Suprapubic skin (tissue), 4 donors: ENCODE measurements at regions not wholly inside any gene's neighbourhood (a gene's known extent, or its start where the extent isn't known, plus 50 kb on each side); places are given as distances from the start of the nearest gene placed in this dataset.

Source experiments
- DNase-seq, 2 donors: peaks; one replicate each; pipeline ENCODE4 v3.0.0-alpha.2; 2019; ENCODE audit warnings: low spot score in 2 of 2
- H3K27ac ChIP-seq: fragments of 200-600 bp; sonication (generic); one replicate; pipeline ENCODE4 v1.5.1; 2019
- H3K27me3 ChIP-seq: fragments of 200-600 bp; sonication (generic); one replicate; pipeline ENCODE4 v1.5.1; 2019
- H3K36me3 ChIP-seq: fragments of 200-600 bp; sonication (generic); one replicate; pipeline ENCODE4 v1.5.1; 2019
- H3K4me1 ChIP-seq: fragments of 200-600 bp; sonication (generic); one replicate; pipeline ENCODE4 v1.5.1; 2019
- H3K4me3 ChIP-seq: fragments of 200-600 bp; sonication (generic); one replicate; pipeline ENCODE4 v1.5.1; 2019; ENCODE audit warnings: mild to moderate bottlenecking
- H3K9me3 ChIP-seq: fragments of 200-600 bp; sonication (generic); one replicate; pipeline ENCODE4 v1.5.1; 2019
- EP300 ChIP-seq: sonication (generic); formaldehyde crosslinking; IDR thresholded peaks from one replicate; pipeline ENCODE4 v1.6.1; 2017; ENCODE audit warnings: antibody characterized with exemption
- POLR2A ChIP-seq, 2 donors: fragments of 450-650 bp; IDR thresholded peaks; one replicate each; pipeline ENCODE4 v1.6.1; 2017; ENCODE audit warnings: antibody characterized with exemption in 2 of 2, mild to moderate bottlenecking in 2 of 2, moderate library complexity in 2 of 2
- POLR2AphosphoS5 ChIP-seq, 3 donors: sonication (generic); formaldehyde crosslinking; IDR thresholded peaks; one replicate each; pipeline ENCODE4 v1.6.1; 2017; ENCODE audit warnings: antibody characterized with exemption in 3 of 3
- WGBS: methylation state at CpG from one replicate; pipeline ENCODE4 v1.1.5; 2018; 5-methylcytosine and 5-hydroxymethylcytosine counted together
- TF ChIP-seq, protein P1 (sequence below), 2 donors: fragments of 200-600 bp in 1 of 2; fragments of 450-650 bp in 1 of 2; sonication (generic) in 1 of 2; IDR thresholded peaks; one replicate each; pipeline ENCODE4 v1.5.1; 2016 to 2019; ENCODE audit warnings: antibody characterized with exemption in 2 of 2, mild to moderate bottlenecking in 1 of 2, moderate library complexity in 1 of 2

DNA sequence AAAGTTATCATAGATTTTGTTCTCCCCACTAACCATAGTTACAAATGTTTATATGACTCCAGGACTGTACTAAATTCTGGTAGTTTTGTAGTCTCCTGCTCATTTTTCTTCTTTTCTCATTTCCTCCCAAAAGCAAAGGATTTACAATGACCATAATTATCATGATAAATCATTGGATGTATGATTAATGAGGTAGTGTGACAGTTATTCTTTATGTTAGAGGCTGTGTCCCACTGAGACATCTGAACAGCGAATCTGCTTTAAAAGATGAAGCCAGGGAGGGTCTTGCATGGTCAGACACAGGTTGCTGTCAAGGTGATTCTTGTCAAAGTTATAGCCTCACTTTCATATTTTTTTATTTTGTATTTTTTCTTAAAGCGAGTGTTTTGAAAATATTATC is 285.2 kb upstream of the STXBP5 start:
- no peak overlapping the region for H3K27ac ChIP-seq
- no peak overlapping the region for H3K4me3 ChIP-seq
- H3K9me3 ChIP-seq: no peaks in the 10 kb centered on the region
- no peaks in the 10 kb centered on the region for H3K27me3 ChIP-seq
- WGBS: 99% methylated on average over 2 of the region's 2 CpGs
- H3K4me1 ChIP-seq: peaks cover 18% of the 10 kb centered on the region
- no peaks in the 10 kb centered on the region for H3K36me3 ChIP-seq
- no peak for DNase-seq
- TF ChIP-seq EP300: no peak
- no peak for TF ChIP-seq POLR2AphosphoS5 (IDR thresholded peaks at IDR 0.05)
- TF ChIP-seq, protein P1, sequence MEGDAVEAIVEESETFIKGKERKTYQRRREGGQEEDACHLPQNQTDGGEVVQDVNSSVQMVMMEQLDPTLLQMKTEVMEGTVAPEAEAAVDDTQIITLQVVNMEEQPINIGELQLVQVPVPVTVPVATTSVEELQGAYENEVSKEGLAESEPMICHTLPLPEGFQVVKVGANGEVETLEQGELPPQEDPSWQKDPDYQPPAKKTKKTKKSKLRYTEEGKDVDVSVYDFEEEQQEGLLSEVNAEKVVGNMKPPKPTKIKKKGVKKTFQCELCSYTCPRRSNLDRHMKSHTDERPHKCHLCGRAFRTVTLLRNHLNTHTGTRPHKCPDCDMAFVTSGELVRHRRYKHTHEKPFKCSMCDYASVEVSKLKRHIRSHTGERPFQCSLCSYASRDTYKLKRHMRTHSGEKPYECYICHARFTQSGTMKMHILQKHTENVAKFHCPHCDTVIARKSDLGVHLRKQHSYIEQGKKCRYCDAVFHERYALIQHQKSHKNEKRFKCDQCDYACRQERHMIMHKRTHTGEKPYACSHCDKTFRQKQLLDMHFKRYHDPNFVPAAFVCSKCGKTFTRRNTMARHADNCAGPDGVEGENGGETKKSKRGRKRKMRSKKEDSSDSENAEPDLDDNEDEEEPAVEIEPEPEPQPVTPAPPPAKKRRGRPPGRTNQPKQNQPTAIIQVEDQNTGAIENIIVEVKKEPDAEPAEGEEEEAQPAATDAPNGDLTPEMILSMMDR (IDR thresholded peaks at IDR 0.05): no peak
- no peak for TF ChIP-seq POLR2A (IDR thresholded peaks at IDR 0.05)

DNA sequence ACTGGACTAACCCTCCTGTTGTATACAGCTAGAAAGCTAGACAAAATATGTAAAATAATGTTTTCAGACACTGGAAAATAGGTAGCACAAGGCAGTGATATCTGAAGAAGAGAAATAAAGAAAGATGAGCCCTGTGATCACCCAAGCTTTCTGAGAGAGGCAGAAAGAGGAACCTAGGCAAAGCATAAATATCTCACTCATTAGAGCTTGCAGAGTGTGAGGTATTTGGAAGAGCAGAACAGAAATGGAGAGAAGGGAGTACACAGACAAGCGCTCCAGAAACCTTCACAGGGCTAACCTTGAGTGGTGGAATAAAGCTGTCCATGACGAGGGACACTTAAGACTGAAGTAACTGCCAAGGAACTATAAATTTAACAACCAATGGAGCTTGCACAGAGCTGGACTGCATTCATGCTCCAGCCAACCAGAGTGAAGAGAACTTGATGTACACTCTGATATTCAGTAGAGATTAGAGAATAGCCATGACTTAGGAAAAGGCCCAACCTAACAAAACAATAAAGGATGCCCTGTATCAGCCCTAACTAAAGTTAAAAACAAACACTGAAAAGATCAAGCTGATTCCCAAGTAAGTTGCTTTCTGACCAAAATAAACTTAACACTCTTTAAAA is 280.9 kb upstream of the STXBP5 start:
- no peaks in the 10 kb centered on the region for H3K27me3 ChIP-seq
- H3K4me1 ChIP-seq: no peaks in the 10 kb centered on the region
- TF ChIP-seq, protein P1 (IDR thresholded peaks at IDR 0.05): no peak
- TF ChIP-seq POLR2A (IDR thresholded peaks at IDR 0.05) (no peak), EP300 (no peak), POLR2AphosphoS5 (IDR thresholded peaks at IDR 0.05) (no peak)
- no peak for DNase-seq
- H3K27ac ChIP-seq: no peak overlapping the region
- H3K4me3 ChIP-seq: no peak overlapping the region
- WGBS: 88% methylated on average over 2 of the region's 2 CpGs
- H3K9me3 ChIP-seq: no peaks in the 10 kb centered on the region
- no peaks in the 10 kb centered on the region for H3K36me3 ChIP-seq

DNA sequence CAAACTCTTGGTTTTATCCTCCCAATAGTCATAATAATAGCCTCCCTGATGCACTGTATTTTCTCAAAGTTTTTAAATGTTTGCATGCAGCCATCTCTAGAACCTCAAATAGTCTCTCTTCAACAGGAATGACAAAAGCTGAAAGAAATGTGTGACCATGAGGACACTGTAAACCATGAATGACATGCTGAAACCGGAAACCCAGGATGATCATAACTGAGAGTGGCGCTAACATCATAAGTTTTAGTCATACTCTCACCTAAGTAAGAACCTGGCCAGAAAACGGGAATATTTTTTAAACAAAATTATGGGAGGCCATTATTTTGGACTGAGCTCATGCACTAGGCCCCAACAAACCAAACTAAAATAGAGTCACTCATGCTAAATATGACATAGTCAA is 278.4 kb upstream of the STXBP5 start:
- Histone ChIP-seq H3K27ac (no peak overlapping the region), H3K4me1 (no peaks in the 10 kb centered on the region), H3K4me3 (no peak overlapping the region), H3K27me3 (no peaks in the 10 kb centered on the region), H3K9me3 (no peaks in the 10 kb centered on the region), H3K36me3 (no peaks in the 10 kb centered on the region)
- no peak for TF ChIP-seq POLR2A (IDR thresholded peaks at IDR 0.05)
- no peak for TF ChIP-seq POLR2AphosphoS5 (IDR thresholded peaks at IDR 0.05)
- TF ChIP-seq, protein P1 (IDR thresholded peaks at IDR 0.05): no peak
- no peak for TF ChIP-seq EP300
- no peak for DNase-seq
- WGBS: 92% methylated on average over 3 of the region's 3 CpGs

DNA sequence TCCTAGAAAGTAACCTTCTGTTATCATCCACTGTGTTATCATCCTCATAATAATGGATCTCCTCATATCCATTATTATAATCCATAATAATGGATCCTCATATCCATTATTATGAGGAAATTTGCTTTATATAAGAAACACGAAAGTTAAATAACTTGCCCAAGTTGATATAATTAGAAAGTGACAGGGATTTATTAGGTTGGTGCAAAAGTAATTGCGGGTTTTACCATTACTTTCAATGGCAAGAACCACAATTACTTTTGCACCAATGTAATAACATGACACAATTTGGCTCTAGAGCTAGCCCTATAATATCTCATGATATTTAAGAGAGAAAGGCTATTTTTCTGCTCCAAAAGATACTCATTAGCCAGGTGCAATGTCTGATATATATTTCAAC is 275.7 kb upstream of the STXBP5 start:
- DNase-seq: no peak
- H3K36me3 ChIP-seq: no peaks in the 10 kb centered on the region
- no peak overlapping the region for H3K4me3 ChIP-seq
- no peaks in the 10 kb centered on the region for H3K27me3 ChIP-seq
- no peaks in the 10 kb centered on the region for H3K4me1 ChIP-seq
- no peak for TF ChIP-seq POLR2A (IDR thresholded peaks at IDR 0.05)
- TF ChIP-seq, protein P1 (IDR thresholded peaks at IDR 0.05): no peak
- no peak for TF ChIP-seq EP300
- no peak for TF ChIP-seq POLR2AphosphoS5 (IDR thresholded peaks at IDR 0.05)
- 94% methylated on average over 2 of the region's 2 CpGs for WGBS
- H3K9me3 ChIP-seq: no peaks in the 10 kb centered on the region
- no peak overlapping the region for H3K27ac ChIP-seq

DNA sequence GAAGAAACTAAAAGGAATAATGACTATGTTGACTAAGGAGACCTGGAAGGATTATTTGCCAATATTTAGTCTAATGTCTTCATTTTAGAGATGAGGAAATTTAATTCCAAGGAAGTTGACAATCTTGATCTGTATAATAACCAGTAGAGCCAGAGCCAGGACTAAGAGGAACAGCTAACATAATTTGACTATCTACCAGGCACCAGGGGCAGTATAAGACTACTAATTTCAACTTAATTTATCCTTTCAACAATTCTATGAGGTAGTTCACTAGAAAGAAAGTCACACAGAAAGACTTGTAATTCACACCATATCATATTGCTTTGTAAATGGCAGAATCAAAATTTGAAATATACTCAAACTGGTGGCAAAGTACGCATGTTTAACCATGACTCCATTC is 273.0 kb upstream of the STXBP5 start:
- WGBS: 93% methylated on average over 1 of the region's 1 CpG
- no peak overlapping the region for H3K4me3 ChIP-seq
- H3K9me3 ChIP-seq: no peaks in the 10 kb centered on the region
- no peak for DNase-seq
- TF ChIP-seq, protein P1 (IDR thresholded peaks at IDR 0.05): no peak
- no peak for TF ChIP-seq EP300
- TF ChIP-seq POLR2AphosphoS5 (IDR thresholded peaks at IDR 0.05): no peak
- TF ChIP-seq POLR2A (IDR thresholded peaks at IDR 0.05): no peak
- no peaks in the 10 kb centered on the region for H3K36me3 ChIP-seq
- H3K27me3 ChIP-seq: no peaks in the 10 kb centered on the region
- no peaks in the 10 kb centered on the region for H3K4me1 ChIP-seq
- H3K27ac ChIP-seq: no peak overlapping the region
